ENCODE measurements at regions not wholly inside any gene's neighbourhood (a gene's known extent, or its start where the extent isn't known, plus 50 kb on each side); places are given as distances from the start of the nearest gene placed in this dataset.
"Not testable (repeated sequence)": the region's sequence is repeated elsewhere in the genome, so short reads cannot be mapped to it uniquely, and the experiment has no call there.

DNA sequence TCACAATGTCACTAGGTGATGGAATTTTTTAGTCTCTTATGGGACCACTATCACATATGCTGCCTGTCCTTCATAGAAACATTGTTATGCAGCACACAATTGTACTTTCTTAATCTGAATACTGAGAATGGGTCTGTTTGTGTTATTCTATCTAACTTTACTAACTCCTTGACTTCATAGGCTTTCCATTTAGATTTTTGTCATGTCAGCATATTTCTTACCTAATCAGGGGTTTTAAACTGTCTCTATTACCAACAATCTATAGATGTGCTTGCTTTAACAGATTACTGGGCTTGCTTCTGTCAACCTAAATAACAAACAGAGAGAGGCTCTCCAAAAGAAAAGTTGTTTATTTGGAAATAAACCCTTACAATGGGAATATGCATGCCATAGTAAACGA lies 289.6 kb upstream of the ZNF804A start:
- TF ChIP-seq, protein P1, sequence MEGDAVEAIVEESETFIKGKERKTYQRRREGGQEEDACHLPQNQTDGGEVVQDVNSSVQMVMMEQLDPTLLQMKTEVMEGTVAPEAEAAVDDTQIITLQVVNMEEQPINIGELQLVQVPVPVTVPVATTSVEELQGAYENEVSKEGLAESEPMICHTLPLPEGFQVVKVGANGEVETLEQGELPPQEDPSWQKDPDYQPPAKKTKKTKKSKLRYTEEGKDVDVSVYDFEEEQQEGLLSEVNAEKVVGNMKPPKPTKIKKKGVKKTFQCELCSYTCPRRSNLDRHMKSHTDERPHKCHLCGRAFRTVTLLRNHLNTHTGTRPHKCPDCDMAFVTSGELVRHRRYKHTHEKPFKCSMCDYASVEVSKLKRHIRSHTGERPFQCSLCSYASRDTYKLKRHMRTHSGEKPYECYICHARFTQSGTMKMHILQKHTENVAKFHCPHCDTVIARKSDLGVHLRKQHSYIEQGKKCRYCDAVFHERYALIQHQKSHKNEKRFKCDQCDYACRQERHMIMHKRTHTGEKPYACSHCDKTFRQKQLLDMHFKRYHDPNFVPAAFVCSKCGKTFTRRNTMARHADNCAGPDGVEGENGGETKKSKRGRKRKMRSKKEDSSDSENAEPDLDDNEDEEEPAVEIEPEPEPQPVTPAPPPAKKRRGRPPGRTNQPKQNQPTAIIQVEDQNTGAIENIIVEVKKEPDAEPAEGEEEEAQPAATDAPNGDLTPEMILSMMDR (IDR thresholded peaks at IDR 0.05; ENCODE audit: borderline replicate concordance) = no peak
- H3K9me3 ChIP-seq (replicated peaks) = no peaks in the 10 kb centered on the region
- intact Hi-C loops (cut with micrococcal nuclease) = no loop called here
- H3K4me3 ChIP-seq = no peak overlapping the region
- no peaks in the 10 kb centered on the region for H3K27me3 ChIP-seq (ENCODE audit: low read depth)
- H3K4me1 ChIP-seq = no peaks in the 10 kb centered on the region
- H3K27ac ChIP-seq (replicated peaks) = no peak overlapping the region
- no peak for DNase-seq
- H3K36me3 ChIP-seq = no peaks in the 10 kb centered on the region

DNA sequence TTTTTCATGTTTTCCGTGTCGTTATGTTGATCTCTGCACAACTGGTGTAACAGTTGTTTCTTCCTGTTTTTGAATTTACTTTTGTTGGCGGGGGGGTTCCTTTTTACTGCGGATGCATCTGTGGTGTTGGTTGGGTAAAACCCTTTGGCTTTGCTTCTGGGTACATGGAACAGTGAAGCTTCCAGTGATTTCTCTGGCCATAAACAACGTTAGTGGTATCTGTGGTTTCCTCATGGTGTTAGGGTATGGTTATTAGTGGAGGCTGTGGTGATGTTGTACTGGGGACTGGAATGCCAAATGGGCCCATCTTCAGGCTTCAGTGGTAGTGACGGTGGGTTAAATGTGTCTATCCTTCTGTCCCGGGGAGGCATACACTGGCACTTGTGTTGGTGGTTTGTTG lies 285.4 kb upstream of the ZNF804A start:
- H3K4me1 ChIP-seq = no peaks in the 10 kb centered on the region
- no peak overlapping the region for H3K4me3 ChIP-seq
- DNase-seq = no peak
- H3K36me3 ChIP-seq = no peaks in the 10 kb centered on the region
- no peak overlapping the region for H3K27ac ChIP-seq (replicated peaks)
- TF ChIP-seq, protein P1 (IDR thresholded peaks at IDR 0.05; ENCODE audit: borderline replicate concordance) = no peak
- no peaks in the 10 kb centered on the region for H3K9me3 ChIP-seq (replicated peaks)
- H3K27me3 ChIP-seq (ENCODE audit: low read depth) = no peaks in the 10 kb centered on the region
- intact Hi-C loops (cut with micrococcal nuclease) = no loop called here

DNA sequence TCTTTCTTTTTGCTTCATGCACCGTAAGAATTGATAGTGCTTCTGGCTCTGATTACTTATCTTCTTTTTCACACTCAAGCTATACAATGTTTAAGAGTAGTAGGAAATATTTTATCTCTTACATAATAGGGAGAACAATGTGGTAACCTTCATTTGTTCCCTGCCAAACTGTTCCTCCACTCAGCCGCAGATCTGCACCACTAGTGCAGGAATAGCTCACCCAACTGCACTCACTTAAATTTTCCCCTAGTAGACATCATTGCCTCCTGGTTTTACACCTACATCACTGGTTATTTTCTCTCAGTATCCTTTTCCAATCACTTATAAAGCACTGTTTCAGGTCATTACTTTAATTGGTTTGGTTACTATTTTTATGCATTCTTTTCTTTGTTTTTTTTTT lies 283.5 kb upstream of the ZNF804A start:
- H3K4me3 ChIP-seq = no peak overlapping the region
- no peaks in the 10 kb centered on the region for H3K4me1 ChIP-seq
- intact Hi-C loops (cut with micrococcal nuclease) = no loop called here
- H3K27ac ChIP-seq (replicated peaks) = no peak overlapping the region
- no peaks in the 10 kb centered on the region for H3K9me3 ChIP-seq (replicated peaks)
- no peaks in the 10 kb centered on the region for H3K36me3 ChIP-seq
- no peak for DNase-seq
- no peaks in the 10 kb centered on the region for H3K27me3 ChIP-seq (ENCODE audit: low read depth)
- TF ChIP-seq, protein P1 (IDR thresholded peaks at IDR 0.05; ENCODE audit: borderline replicate concordance) = no peak

DNA sequence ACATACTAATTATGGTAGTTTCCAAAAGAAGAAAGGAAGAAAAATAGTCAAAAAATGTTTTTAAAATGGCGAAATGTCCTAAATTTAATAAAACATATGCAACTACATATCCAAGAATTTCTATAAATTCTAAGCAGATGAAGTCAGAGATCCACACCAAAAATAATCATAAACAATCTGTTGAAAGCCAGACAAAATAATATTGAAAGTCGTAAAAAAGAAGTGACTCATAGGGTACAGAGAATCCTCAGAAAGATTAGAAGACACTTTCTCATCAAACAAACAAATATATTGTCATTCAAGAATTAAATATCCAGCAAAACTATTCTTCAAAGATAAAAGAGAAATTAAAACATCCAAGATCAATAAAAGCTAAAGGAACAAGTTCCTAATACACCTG lies 281.4 kb upstream of the ZNF804A start:
- Histone ChIP-seq H3K27me3 (ENCODE audit: low read depth) (no peaks in the 10 kb centered on the region), H3K4me1 (no peaks in the 10 kb centered on the region), H3K9me3 (replicated peaks) (no peaks in the 10 kb centered on the region), H3K4me3 (no peak overlapping the region), H3K27ac (replicated peaks) (no peak overlapping the region), H3K36me3 (no peaks in the 10 kb centered on the region)
- TF ChIP-seq, protein P1 (IDR thresholded peaks at IDR 0.05; ENCODE audit: borderline replicate concordance) = no peak
- DNase-seq = no peak
- intact Hi-C loops (cut with micrococcal nuclease) = no loop called here

DNA sequence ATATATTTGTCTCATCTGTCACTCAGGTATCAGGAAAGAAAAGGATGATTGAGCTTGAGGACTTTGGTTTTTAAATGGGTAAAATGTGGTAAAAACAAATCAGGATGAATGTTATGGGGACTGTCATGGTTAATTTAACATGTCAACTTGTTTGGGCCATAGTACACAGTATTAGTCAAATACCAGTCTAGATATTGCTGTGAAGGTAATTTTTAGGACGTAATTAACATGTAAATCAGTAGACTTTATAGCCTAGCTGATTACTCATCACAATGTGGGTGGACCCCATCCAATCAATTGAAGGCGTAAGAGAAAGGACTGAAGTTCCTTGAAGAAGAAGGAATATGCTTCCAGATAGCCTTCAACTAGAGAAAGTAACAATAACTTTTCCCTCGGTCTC lies 275.7 kb upstream of the ZNF804A start:
- Histone ChIP-seq H3K4me1 (no peaks in the 10 kb centered on the region), H3K36me3 (no peaks in the 10 kb centered on the region), H3K27me3 (ENCODE audit: low read depth) (no peaks in the 10 kb centered on the region), H3K27ac (replicated peaks) (no peak overlapping the region), H3K4me3 (no peak overlapping the region), H3K9me3 (replicated peaks) (no peaks in the 10 kb centered on the region)
- no peak for DNase-seq
- TF ChIP-seq, protein P1 (IDR thresholded peaks at IDR 0.05; ENCODE audit: borderline replicate concordance) = no peak
- intact Hi-C loops (cut with micrococcal nuclease) = no loop called here

DNA sequence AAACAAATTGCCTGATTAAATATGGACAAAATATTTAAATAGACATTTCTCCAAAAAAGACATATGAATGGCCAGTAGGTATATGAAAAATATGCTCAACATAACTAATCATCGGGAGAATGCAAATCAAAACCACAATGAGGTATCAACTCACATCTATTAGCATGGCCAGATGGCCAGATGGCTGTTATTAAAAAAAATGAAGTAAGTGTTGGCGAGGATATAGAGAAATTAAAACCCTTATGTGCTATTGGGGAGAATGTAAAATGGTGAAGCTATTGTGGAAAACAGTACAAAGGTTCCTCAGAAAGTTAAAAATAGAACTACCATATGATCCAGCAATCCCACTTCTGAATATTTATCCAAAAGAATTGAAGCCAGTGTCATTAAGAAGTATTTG lies 272.3 kb upstream of the ZNF804A start:
- no peak for DNase-seq
- intact Hi-C loops (cut with micrococcal nuclease) = loop anchor here (2.0 kb wide), 1 partner anchor 41 kb away; no protein-coding TSS in a partner anchor
- H3K4me3 ChIP-seq = no peak overlapping the region
- H3K27me3 ChIP-seq (ENCODE audit: low read depth) = no peaks in the 10 kb centered on the region
- no peaks in the 10 kb centered on the region for H3K4me1 ChIP-seq
- no peaks in the 10 kb centered on the region for H3K36me3 ChIP-seq
- TF ChIP-seq, protein P1 (IDR thresholded peaks at IDR 0.05; ENCODE audit: borderline replicate concordance) = no peak
- no peak overlapping the region for H3K27ac ChIP-seq (replicated peaks)
- H3K9me3 ChIP-seq (replicated peaks) = no peaks in the 10 kb centered on the region

DNA sequence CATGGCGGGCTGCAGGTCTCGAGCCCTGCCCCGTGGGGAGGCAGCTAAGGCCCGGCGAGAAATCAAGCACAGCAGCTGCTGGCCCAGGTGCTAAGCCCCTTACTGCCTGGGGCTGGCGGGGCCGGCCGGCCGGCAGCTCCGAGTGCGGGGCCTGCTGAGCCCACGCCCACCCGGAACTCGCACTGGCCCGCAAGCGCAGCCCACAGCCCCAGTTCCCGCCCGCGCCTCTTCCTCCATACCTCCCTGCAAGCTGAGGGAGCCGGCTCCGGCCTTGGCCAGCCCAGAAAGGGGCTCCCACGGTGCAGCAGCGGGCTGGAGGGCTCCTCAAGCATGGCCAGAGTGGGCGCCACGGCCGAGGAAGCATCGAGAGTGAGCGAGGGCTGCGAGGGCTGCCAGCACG lies 270.5 kb upstream of the ZNF804A start:
- not testable (repeated sequence) for H3K27me3 ChIP-seq (ENCODE audit: low read depth); H3K27ac ChIP-seq (replicated peaks); H3K36me3 ChIP-seq; H3K9me3 ChIP-seq (replicated peaks); H3K4me3 ChIP-seq; DNase-seq; H3K4me1 ChIP-seq
- intact Hi-C loops (cut with micrococcal nuclease) = loop anchor here (2.0 kb wide), 1 partner anchor 39 kb away; no protein-coding TSS in a partner anchor

DNA sequence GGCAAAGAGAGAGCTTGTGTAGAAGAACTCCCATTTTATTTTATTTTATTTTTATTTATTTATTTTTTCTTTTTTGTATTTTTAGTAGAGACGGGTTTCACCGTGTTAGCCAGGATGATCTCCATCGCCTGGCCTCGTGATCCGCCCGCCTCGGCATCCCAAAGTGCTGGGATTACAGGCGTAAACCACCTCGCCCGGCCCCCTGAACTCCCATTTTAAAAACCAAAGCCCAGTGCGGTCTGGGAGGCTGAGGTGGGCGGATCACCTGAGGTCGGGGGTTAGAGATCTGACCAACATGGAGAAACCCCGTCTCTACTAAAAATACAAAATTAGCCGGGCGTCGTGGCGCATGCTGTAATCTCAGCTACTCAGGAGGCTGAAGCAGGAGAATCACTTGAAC lies 267.8 kb upstream of the ZNF804A start:
- H3K36me3 ChIP-seq; DNase-seq; H3K27ac ChIP-seq (replicated peaks); H3K27me3 ChIP-seq (ENCODE audit: low read depth); H3K9me3 ChIP-seq (replicated peaks); H3K4me3 ChIP-seq; intact Hi-C loops (cut with micrococcal nuclease); H3K4me1 ChIP-seq: not testable (repeated sequence)

Measured in left ventricle myocardium inferior (tissue), 1 donor.